ENCODE measurements at regions not wholly inside any gene's neighbourhood (a gene's known extent, or its start where the extent isn't known, plus 50 kb on each side); places are given as distances from the start of the nearest gene placed in this dataset.
"Not testable (repeated sequence)": the region's sequence is repeated elsewhere in the genome, so short reads cannot be mapped to it uniquely, and the experiment has no call there.

DNA sequence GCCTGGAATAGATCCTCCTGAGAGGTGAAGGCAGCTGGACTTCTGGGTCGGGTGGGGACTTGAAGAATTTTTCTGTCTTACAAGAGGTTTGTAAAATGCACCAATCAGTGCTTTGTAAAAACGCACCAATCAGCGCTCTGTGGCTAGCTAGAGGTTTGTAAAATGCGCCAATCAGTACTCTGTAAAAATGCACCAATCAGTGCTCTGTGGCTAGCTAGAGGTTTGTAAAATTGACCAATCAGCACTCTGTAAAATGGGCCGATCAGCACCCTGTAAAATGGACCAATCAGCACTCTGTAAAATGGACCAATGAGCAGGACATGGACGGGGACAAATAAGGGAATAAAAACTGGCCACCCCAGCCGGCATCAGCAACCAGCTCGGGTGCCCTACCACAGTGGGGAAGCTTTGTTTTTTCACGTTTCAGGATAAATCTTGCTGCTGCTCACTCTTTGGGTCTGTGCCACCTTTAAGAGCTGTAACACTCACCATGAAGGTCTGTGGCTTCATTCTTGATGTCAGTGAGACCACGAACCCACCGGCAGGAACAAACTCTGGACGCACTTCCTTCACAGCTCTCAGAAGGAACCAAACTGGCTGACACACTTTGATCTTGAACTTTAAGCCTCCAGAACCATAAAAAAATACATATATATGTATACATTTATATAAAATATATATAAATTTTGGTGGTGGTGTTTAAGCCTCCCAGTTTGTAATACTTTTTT lies 197.8 kb upstream of the SLCO3A1 start:
- not testable (repeated sequence) for H3K4me3 ChIP-seq (ENCODE audit: low read depth in 1 of 3, low read length in 3 of 3); H3K9me3 ChIP-seq (ENCODE audit: control insufficient read depth in 4 of 4, low read length in 3 of 4); H3K4me1 ChIP-seq (ENCODE audit: control insufficient read depth in 4 of 4, insufficient read depth in 4 of 4, low read length in 3 of 4); H3K27ac ChIP-seq (ENCODE audit: low read depth in 1 of 2, low read length in 2 of 2); H3K27me3 ChIP-seq (ENCODE audit: control insufficient read depth in 4 of 4, insufficient read depth in 4 of 4, low read length in 3 of 4); DNase-seq (ENCODE audit: low spot score); H3K9ac ChIP-seq (ENCODE audit: low read depth in 1 of 2, low read length in 2 of 2); H3K36me3 ChIP-seq (ENCODE audit: control insufficient read depth in 4 of 4, insufficient read depth in 3 of 4, low read depth in 1 of 4, low read length in 3 of 4)
- WGBS, result 83% methylated on average over 12 of the region's 12 CpGs

GRCh38 chr15:91660174-91660649 lies 193.3 kb upstream of the SLCO3A1 start:
- H3K27me3 ChIP-seq (ENCODE audit: control insufficient read depth in 4 of 4, insufficient read depth in 4 of 4, low read length in 3 of 4), result no peaks in the 10 kb centered on the region
- no peak for DNase-seq (ENCODE audit: low spot score)
- no peak overlapping the region for H3K27ac ChIP-seq (ENCODE audit: low read depth in 1 of 2, low read length in 2 of 2)
- WGBS, result 56% methylated on average over 6 of the region's 6 CpGs
- TF ChIP-seq, protein P1, sequence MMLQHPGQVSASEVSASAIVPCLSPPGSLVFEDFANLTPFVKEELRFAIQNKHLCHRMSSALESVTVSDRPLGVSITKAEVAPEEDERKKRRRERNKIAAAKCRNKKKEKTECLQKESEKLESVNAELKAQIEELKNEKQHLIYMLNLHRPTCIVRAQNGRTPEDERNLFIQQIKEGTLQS (IDR thresholded peaks at IDR 0.05), result no peak
- TF ChIP-seq FOXA1 (IDR thresholded peaks at IDR 0.05) (no peak), JUND (IDR thresholded peaks at IDR 0.05) (no peak), ZBTB33 (IDR thresholded peaks at IDR 0.05) (no peak), YY1 (IDR thresholded peaks at IDR 0.05) (no peak), EGR1 (IDR thresholded peaks at IDR 0.05; ENCODE audit: low read depth in 2 of 2) (no peak), RXRA (IDR thresholded peaks at IDR 0.05) (no peak), GABPA (IDR thresholded peaks at IDR 0.05 in 1 of 2, conservative IDR thresholded peaks at IDR 0.05 in 1 of 2) (no peak), FOXA2 (IDR thresholded peaks at IDR 0.05) (no peak), TAF1 (conservative IDR thresholded peaks at IDR 0.05) (no peak), RAD21 (IDR thresholded peaks at IDR 0.05) (no peak), HNF4G (IDR thresholded peaks at IDR 0.05) (no peak)
- TF ChIP-seq, protein P2, sequence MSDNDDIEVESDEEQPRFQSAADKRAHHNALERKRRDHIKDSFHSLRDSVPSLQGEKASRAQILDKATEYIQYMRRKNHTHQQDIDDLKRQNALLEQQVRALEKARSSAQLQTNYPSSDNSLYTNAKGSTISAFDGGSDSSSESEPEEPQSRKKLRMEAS (IDR thresholded peaks at IDR 0.05), result no peak
- no peaks in the 10 kb centered on the region for H3K36me3 ChIP-seq (ENCODE audit: control insufficient read depth in 4 of 4, insufficient read depth in 3 of 4, low read depth in 1 of 4, low read length in 3 of 4)
- no peak overlapping the region for H3K9ac ChIP-seq (ENCODE audit: low read depth in 1 of 2, low read length in 2 of 2)
- H3K9me3 ChIP-seq (ENCODE audit: control insufficient read depth in 4 of 4, low read length in 3 of 4), result no peaks in the 10 kb centered on the region
- peaks cover 0 to 10% (median 3%) of the 10 kb centered on the region in 4 donors for H3K4me1 ChIP-seq (ENCODE audit: control insufficient read depth in 4 of 4, insufficient read depth in 4 of 4, low read length in 3 of 4)
- no peak overlapping the region for H3K4me3 ChIP-seq (ENCODE audit: low read depth in 1 of 3, low read length in 3 of 3)

DNA sequence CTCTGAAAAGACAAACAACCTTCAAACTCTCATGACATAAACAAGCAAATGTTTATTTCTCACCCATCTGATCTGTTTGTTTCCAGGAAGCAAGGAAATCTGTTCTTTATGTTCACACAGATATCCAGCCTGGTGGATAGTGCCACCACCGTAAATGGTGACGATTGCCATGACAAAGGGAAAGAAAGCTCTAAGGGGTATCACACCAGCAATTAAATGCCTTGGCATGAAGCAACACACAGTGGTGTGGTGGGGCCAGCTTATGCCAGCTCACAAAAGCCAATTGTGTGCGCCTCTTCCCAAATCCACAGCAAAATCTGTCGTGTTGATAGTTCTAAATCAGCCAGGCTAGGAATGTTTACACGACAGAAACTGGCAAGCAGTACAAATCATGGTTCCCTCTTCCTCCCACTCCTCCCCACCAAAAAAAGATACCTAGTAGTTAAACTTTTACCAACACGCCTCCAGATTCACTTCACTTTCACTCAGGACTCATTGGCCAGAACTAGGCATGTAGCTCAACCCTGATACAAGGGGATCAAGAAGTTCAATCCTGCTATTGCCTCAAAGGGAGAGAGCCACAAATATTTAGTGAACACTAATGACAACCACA lies 189.2 kb upstream of the SLCO3A1 start:
- Histone ChIP-seq H3K4me1 (ENCODE audit: control insufficient read depth in 4 of 4, insufficient read depth in 4 of 4, low read length in 3 of 4) (peaks cover 0 to 13% (median 3%) of the 10 kb centered on the region in 4 donors), H3K9me3 (ENCODE audit: control insufficient read depth in 4 of 4, low read length in 3 of 4) (no peaks in the 10 kb centered on the region), H3K36me3 (ENCODE audit: control insufficient read depth in 4 of 4, insufficient read depth in 3 of 4, low read depth in 1 of 4, low read length in 3 of 4) (no peaks in the 10 kb centered on the region), H3K4me3 (ENCODE audit: low read depth in 1 of 3, low read length in 3 of 3) (peak overlapping the region in 2 of 3 donors; percentile 3 to 28), H3K9ac (ENCODE audit: low read depth in 1 of 2, low read length in 2 of 2) (peak overlapping the region in 1 of 2 donors; percentile 15), H3K27me3 (ENCODE audit: control insufficient read depth in 4 of 4, insufficient read depth in 4 of 4, low read length in 3 of 4) (no peaks in the 10 kb centered on the region), H3K27ac (ENCODE audit: low read depth in 1 of 2, low read length in 2 of 2) (peak overlapping the region; percentile 77 to 88)
- WGBS, result 24% methylated on average over 6 of the region's 6 CpGs
- DNase-seq (ENCODE audit: low spot score), result no peak
- TF ChIP-seq HNF4G (IDR thresholded peaks at IDR 0.05) (peak; percentile 12), CTCF (IDR thresholded peaks at IDR 0.05; ENCODE audit: low read depth, low read length, missing input control) (no peak), RAD21 (IDR thresholded peaks at IDR 0.05) (peak; percentile 32 to 42), SP1 (IDR thresholded peaks at IDR 0.05) (peak; percentile 59), EGR1 (IDR thresholded peaks at IDR 0.05; ENCODE audit: low read depth in 2 of 2) (no peak), HNF4A (conservative IDR thresholded peaks at IDR 0.05) (peak; percentile 44 to 72), NR2F2 (IDR thresholded peaks at IDR 0.05) (no peak), RXRA (IDR thresholded peaks at IDR 0.05) (peak; percentile 27 to 72), JUND (IDR thresholded peaks at IDR 0.05) (peak in 1 of 2 donors; percentile 81), FOXA2 (IDR thresholded peaks at IDR 0.05) (peak; percentile 39)
- TF ChIP-seq, protein P3, sequence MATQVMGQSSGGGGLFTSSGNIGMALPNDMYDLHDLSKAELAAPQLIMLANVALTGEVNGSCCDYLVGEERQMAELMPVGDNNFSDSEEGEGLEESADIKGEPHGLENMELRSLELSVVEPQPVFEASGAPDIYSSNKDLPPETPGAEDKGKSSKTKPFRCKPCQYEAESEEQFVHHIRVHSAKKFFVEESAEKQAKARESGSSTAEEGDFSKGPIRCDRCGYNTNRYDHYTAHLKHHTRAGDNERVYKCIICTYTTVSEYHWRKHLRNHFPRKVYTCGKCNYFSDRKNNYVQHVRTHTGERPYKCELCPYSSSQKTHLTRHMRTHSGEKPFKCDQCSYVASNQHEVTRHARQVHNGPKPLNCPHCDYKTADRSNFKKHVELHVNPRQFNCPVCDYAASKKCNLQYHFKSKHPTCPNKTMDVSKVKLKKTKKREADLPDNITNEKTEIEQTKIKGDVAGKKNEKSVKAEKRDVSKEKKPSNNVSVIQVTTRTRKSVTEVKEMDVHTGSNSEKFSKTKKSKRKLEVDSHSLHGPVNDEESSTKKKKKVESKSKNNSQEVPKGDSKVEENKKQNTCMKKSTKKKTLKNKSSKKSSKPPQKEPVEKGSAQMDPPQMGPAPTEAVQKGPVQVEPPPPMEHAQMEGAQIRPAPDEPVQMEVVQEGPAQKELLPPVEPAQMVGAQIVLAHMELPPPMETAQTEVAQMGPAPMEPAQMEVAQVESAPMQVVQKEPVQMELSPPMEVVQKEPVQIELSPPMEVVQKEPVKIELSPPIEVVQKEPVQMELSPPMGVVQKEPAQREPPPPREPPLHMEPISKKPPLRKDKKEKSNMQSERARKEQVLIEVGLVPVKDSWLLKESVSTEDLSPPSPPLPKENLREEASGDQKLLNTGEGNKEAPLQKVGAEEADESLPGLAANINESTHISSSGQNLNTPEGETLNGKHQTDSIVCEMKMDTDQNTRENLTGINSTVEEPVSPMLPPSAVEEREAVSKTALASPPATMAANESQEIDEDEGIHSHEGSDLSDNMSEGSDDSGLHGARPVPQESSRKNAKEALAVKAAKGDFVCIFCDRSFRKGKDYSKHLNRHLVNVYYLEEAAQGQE (IDR thresholded peaks at IDR 0.05), result no peak
- TF ChIP-seq, protein P1 (IDR thresholded peaks at IDR 0.05), result no peak
